AG08395 (cell line): ENCODE measurements at regions not wholly inside any gene's neighbourhood (a gene's known extent, or its start where the extent isn't known, plus 50 kb on each side); places are given as distances from the start of the nearest gene placed in this dataset.

Source experiments
- DNase-seq: peaks from one replicate; pipeline ENCODE4 v3.0.0; 2012; ENCODE audit warnings: mixed read lengths, low spot score

DNA sequence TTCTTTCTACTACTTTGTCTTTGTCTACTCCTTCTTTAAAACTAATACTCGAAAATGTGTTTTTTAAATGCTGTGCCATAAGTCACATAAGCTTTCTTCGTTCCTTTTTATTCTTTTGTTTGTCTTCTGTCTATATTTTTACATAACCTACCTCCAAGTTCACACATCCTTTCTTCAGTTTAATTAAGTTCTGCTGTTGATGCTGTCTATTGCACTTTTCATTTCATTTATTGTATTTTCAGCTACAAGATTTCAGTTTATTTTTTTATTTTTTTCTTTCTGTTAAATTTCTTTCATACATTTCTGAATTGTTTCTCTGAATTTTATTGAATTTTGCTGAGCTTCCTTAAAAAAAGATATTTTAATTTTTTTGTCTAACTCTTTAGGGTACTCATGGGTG lies 878.2 kb downstream of the MAT2B start:
- DNase-seq, result no peak

DNA sequence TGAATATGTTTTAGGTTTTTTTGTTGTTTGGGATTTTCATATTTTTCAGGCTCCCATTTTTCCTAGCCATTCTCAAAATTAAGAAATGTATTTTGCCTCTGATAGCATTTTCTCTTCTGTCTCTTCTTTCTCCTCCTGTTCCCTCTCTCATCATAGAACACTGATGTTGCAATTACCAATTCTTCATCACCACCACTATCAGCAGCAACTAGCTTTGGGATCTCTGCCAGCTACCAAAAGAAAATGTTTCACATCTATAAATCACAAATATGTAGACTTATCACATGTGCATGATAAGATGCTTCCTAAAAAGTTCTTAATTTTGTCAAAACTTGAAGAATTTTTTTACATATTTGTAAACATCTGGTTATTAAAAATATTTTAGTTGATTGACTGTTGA lies 887.1 kb downstream of the MAT2B start:
- DNase-seq, result no peak

DNA sequence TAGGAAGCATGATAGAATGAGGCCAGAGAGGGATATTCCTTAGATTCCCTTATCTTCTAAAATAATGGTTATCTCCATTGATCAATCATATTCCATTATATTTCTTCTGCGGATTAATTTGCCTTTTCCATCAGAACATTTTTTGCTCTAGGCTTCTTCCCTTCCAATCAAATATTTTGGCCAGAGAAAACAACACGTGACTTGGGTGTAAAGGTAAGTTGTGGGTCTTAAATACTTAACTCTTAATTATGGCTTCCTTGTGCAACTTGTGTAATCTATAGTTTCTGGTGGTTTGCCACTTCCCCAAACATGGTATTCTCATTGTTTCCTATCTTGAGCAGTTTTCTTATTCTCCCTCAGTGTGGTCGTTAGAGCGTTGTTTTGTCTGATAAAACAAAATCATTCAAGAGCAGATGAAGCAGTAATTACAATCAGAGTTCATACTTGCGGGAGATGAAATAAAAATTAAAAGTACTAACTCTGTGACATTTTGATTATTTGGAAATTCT lies 889.3 kb downstream of the MAT2B start:
- DNase-seq, result no peak

DNA sequence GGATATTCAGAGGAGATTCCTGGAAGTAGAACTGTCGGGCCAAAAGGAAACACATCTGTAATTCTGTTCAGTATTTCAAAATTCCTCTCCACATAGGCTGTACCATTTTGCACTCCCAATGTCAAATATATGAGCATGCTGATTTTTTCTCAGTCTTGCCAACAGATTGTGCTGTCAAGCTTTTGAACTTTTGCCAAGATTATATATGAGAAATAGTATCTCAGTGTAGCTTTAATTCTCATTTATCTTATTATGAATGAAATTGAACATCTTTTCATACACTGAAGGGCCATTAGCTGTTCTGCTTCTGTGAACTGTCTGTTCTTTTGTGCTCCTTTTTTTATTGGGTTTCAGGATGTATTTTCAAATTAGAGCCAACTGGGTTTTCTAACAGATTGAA lies 907.1 kb downstream of the MAT2B start:
- no peak for DNase-seq

DNA sequence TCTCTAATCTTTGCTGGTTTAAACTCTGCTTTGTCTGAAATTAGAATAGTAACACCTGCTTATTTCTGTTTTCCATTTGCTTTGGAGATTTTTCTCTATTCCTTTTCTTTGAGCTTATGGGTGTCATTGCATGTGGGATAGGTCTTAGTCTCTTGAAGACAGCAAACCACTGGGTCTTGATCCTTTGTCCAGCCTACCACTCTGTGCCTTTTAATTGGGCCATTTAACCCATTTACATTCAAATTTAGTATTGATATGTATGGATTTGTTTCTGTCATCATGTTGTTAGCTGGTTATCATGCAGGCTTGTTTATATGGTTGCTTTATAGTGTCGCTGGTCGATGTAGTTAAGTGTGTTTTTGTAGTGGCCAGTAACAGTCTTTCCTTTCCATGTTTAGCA lies 914.7 kb downstream of the MAT2B start:
- no peak for DNase-seq

DNA sequence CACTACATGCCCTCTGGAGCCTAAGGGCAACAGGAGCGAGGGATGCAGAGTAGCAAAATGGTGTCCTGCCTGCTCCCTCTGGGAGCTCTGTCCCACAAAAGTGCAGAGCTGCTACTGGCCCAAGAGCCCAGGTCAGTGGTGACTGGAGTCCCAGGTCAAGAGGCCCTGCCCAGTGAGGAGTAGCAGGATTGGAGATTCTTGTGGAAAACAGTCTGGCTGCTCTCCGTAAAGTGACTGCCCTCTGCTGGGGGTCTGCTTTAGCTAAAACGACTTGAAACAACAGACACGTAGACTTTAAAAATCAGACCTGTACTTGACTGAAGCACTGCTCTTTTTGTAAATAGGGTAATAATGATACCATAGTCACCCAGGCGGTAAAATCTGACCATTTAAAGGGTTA lies 917.0 kb downstream of the MAT2B start:
- no peak for DNase-seq

DNA sequence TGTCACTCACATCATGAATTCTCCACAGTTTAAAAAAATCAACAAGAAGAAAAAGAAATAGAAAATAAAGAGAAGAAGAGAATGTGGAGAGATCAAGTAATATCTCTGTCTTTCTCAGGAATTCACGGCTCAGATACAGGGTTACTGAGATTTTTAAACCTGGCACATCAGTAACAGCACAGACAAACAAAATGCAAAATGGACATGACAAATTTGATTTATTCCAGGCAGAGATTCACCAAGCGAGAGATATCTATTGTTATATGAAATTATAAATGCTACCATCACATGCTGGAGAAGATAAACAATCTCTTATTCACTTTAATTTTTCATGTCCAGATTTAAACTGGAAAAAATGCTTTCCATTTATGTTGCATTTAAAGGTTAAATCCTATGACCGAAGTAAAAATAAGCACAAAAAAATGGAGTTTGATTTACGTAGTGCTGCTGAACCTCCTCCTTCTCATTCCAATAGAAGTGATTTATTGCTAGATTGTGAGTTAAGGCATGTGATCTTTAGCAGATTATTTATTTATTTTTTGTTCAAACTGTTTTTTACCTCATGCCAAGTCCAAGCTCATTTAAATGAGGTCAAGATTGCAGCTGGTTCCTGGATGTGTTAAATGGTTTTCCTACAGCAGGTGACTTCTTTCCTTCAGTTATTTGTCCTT lies 926.4 kb downstream of the MAT2B start:
- no peak for DNase-seq

DNA sequence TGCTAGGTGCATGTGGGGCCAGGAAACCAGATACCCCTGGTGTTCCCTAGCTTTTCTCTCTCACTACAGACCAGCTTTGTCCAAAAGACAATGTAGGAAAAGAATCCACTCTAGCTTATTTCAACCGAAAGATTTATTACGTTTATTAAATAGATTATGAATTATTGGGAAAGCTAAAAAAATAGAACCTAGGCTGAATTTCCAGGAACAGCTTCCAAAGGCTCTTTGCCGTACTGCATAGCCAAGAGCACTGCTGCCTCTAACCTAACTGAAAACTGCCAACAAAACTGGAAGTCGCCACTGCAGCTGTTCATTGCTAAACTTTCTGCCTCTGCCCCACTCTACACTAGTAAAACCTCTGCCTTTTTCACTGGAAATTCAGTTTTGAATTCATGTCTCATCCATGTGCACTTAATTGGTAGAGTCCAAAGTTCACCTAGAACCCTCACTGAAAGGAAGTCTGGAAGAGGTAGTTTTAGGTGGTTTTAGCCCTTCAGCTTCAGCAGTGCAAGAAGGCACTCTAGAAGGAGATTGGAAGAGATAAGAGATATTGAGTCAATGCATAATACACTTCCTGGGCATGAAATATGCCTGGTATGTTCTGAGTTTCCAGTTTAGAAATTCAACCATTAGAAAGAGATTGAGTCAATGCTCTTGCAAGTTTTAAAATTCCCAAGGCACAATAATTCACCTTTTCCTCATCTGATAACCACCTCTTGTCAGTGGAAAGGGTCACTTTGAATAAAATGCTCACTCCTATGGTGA lies 927.9 kb downstream of the MAT2B start:
- DNase-seq, result no peak

DNA sequence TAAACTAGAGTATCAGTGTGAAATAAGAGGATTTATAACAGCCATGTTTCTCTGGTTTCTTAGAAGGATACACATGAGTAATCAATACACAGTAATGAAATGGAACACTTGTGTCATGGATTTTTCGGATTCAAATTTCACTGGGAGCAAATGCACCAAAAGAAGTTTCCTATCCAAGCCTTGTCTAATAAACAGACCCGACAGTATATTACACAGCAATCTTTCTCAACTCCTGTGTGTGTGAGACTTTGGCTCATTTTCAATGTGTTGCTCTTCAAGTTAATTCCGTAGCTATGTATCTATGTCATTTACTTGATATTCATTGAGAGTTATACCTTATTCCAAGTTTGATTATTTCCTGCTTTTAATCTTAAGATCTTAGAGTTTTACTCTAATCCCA lies 930.2 kb downstream of the MAT2B start:
- no peak for DNase-seq

DNA sequence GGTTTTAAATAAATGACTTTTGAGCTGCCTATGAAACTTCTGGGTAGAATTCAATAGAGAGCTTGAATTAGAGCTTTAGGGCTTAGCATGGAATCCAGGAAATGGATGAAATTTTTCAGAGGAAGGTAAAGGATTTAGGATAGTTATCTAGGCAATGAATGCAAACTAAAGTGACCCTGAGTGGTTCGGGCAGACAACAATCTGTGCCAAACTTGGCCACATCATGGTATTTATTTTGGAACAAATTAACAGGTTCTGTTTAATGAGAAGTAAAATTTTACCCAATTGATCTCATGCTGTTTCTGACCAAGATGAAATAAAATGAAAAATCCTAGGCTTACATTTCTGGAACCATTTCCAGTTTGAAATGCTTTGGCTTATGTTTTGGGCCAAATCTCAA lies 934.4 kb downstream of the MAT2B start:
- no peak for DNase-seq

DNA sequence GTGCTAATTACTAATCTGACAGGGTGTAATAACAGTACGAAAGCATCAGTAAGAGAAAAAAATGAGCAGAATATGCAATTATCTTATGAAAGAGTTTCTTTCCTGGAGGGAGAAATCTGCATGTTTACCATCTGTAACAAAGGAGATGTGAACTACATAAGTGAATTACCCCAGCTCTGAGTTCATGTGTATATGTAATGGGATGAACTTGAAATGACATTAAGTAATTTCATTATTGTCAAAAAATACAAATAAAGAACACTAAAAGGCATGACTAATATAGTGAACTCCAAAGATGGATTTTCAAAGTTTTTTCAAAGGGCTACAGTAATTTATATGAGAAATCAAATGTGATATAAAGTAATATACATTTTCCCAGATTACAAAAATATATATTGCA lies 944.0 kb downstream of the MAT2B start:
- DNase-seq, result no peak

DNA sequence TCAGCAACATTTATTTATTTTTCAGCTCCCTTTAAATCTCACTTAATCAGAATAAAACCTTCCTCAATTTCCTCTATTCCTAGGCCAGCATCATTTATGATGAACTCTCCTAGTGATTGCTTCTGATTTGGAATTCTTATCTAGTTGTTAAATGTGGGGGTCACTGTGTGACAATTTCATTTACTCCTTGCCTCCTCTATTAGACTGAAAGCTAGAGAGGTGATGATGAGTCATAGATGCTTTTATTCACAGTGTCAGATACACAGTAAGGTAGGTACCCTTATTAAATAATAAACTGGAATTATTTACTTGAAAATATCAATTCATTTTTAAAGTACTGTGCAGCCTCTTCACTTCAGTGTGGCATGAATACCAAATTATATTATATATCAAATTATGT lies 960.6 kb downstream of the MAT2B start:
- DNase-seq, result no peak

DNA sequence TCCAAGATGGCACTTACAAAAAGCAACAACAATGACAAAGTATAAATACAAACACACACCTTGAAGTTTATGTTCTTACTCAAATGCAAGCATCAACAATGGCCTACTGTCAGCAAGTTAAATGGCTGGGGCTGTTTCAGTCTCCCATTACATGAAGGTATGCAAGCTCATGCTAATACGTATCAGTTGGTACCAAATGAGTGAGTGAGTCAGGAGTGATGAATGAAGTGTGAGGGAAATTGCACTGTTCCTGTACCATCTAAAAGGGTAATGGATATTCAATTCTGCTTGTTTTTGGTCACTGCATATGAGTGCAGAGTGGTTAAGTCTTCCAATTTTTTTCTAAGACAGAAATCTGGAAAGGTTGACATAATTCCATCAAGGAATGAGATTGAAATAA lies 964.9 kb downstream of the MAT2B start:
- no peak for DNase-seq

DNA sequence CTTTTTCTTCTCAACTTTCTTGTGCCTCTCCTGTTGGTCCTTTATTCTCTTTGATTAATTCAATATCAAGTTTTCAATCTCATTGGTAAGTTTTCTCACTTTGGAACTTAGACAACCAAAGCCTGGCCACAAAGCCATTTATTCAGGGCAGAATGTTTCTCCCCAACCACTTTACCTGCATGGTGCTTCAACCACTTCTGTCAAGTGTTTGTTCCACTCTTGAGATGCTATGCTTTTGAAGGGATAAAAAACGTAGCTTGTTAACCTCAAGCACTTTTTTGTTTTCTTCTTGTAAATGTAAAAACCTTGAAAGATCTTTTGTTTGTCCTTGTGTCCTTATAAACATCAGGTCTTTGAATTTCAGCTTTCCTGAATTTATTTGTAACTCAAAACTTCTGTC lies 966.7 kb downstream of the MAT2B start:
- DNase-seq, result no peak

DNA sequence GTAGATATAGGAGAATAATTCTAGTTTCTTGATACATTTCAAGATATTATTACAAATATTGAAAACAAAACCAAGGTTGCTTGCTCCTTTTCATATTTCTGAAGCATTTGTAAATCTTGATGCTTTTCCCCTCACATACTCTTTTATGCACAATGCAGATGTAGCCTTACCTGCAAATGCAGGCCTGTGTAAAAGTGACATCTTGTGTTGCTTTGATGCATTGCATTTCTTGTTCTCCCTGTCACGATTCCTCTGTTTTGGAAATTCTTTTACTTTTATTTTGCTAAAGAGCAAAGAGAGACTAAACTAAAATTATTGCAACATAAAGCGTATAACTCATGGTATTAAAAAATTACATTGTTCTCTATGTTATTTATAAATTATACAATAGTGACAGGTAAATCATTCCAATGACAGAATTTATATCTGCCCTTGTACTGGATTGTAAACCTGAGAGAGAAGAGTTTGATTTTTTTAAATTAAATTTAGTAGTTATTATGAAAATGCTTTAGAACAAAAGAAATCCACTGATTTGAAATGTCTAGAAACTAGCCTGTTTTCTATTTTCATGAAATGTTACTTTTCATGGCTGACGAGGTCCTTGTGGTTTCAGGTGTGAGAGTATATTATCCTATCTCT lies 970.0 kb downstream of the MAT2B start:
- no peak for DNase-seq

DNA sequence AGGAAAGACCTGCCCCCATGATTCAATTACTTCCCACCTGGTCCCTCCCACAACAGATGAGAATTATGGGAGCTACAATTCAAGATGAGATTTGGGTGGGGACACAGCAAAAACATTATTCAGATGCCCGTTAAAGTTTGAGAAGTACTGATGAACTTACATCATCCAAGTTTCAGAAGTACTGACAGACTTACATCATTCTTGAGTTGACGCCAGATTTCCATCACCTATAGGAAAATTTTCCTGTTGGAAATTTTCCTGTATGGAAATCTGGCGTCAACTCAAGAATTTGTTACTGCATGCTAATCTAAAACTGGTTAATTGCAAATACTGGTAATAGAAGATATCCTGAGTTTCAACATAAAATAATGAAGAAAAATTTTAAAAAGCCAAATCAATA lies 975.9 kb downstream of the MAT2B start:
- DNase-seq, result no peak

DNA sequence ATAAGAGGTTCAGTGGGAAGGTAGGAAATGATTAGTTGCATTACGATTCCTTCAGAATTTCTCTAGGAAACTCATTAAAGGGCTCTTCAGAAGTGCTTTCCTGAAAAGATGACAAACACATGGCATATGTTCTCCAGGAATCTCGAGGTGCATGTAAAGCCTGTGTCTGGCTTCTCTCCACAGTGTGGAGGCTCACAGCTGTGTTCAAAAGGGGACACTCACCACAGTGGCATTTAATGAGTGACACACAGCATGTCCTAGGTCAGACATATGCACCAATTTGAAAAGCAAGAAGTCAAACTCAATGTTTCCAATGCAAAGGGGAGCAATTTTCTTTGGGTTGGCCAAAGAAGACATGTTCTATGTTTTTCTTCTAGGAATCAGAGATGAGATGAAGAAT lies 976.9 kb downstream of the MAT2B start:
- no peak for DNase-seq

DNA sequence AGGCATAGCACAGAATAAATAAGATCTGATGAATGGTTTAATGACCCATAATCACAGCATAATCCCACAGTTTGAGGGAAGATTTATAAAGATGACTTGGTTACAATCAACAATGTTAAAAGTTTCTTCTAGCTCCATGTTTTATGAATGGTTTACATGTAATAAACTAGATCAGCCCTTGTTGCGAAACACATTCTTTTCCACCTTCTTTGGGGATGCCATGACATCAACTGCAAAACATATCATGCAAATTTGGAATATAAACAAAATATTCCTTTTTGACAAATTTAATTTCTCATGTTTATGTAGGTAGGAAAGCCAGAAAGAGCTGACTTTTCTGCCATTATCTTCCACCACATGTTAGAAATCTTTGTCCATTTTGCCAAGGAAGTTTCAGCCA lies 979.5 kb downstream of the MAT2B start:
- DNase-seq, result no peak

DNA sequence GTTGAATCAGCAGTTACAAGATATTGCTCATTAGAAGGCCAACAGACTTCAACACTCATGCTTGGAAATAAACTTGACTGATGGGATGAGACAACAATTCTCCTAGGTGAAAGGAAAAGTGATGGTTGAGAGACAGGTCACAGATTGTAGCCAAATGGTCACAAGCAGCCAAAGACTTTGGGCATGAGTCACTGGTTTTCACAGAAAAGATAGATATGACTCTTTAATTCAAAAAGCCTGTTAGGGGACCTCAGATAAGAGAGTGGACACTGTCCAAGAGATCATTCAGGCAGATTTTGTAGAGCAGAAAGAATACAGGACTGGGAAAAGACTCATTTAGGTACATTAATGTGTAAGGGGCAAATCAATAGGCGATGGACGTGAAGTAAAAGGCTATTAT lies 982.5 kb downstream of the MAT2B start:
- no peak for DNase-seq

DNA sequence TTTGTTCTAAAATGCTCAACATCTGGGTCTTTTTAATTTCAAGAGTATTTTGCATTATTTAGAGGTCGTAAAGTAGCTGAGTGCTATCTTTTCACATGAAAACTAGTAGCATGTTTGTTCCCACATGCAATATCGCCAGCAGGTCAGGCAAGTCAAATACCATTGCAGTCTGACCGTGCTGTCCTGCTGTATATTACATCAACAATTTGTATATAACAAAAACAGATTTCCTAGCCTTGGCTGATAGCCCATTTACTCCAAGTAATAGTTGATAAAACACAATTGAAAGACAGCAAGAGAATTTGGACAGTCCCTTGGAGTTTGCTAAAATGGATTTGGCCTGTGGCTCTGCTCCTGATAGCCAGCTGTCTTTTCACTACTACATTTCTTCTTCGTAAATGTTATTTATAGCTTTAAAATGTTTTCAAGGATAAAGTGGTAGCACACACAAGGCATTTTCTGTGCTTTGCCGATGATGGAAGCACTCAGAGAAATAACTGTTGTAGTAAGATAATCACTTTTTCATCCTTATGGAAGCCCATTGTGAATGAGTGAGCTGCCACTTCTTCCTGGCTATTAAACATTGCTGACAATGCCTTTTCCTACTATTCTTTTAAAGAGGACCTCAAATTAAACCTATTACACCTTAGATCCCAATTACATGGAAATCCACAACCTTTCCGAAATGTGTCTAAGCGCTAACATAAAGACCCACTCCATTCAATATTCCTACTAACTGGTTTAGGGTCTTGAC lies 992.1 kb downstream of the MAT2B start:
- no peak for DNase-seq

DNA sequence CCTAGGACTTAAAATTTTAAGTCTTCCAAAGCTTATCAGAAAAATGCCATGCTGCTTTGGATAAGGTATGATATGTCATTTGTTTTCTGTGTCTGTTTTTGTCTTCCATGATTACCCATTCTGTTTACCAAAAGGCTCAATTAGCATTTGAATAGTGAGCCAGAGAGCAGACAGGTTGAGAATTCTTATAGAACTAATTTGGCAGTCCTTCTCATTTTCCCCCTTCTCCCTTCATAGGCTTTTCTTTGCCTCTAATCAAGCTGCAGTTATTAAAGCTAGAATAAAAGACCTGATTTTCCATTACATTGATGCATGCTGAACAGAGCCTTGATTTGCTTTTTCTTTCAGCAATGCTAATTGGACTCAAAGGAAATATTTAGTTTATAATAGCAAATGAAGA lies 993.0 kb downstream of the MAT2B start:
- no peak for DNase-seq

DNA sequence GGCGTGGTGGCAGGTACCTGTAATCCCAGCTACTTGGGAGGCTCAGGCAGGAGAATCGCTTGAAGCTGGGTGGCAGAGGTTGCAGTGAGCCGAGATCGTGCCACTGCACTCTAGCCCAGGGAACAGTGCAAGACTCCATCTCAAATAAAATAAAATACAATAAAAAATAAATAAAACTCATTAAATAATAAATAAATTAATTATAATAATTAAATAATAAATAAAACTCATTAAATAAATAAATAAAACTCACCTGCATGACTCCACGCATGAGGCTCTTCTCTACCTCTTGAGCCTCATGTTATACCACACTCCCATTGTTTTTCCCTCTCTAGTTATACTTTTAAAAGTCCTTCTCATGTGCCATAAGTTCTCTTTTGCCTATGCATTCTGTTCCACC lies 995.4 kb downstream of the MAT2B start:
- no peak for DNase-seq

DNA sequence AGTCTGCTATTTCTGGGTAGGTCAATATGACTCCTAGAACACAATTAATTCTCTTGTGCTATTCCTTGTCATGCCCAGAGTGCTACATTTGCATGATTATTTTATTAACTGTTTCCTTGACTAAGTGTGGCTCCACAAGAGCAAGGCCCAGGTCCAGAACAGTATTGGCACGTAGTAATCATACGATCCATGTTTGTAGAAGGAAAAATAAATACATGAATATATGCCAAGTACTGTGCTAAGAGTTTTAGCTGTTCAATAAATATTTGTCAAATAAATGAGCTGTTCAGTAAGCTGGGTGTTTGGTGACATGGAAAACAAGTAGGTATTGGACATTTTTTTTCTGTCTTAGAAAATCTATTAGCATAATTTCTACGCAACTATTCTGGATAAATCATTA lies 995.9 kb downstream of the MAT2B start:
- no peak for DNase-seq
